Activated CD4-positive, alpha-beta memory T cell treated with anti-CD3 and anti-CD28 coated beads for 36 hours (primary cell): ENCODE measurements at regions not wholly inside any gene's neighbourhood (a gene's known extent, or its start where the extent isn't known, plus 50 kb on each side); places are given as distances from the start of the nearest gene placed in this dataset.

Experiments
- CTCF ChIA-PET: fragments of 350-600 bp; sonication (Branson Sonifier 250); formaldehyde crosslinking; loops from one replicate; lab custom pipeline; 2021; ENCODE audit warnings: antibody characterized with exemption, inconsistent platforms; lab: Charles Lee
- POLR2A ChIA-PET: fragments of 350-600 bp; sonication (Branson Sonifier 250); formaldehyde crosslinking; loops from one replicate; lab custom pipeline; 2021; ENCODE audit warnings: antibody characterized with exemption; lab: Charles Lee
- DNase-seq: peaks from one replicate; pipeline ENCODE4 v3.0.0-alpha.2; 2020
- H3K27ac Mint-ChIP-seq: one replicate; pipeline ENCODE4 v1.8.0; 2021; ENCODE audit warnings: mixed read lengths
- H3K27me3 Mint-ChIP-seq: one replicate; pipeline ENCODE4 v1.8.0; 2021; ENCODE audit warnings: mixed read lengths
- H3K36me3 Mint-ChIP-seq: one replicate; pipeline ENCODE4 v1.8.0; 2021; ENCODE audit warnings: mixed read lengths
- H3K4me1 Mint-ChIP-seq: one replicate; pipeline ENCODE4 v1.8.0; 2021; ENCODE audit warnings: low read depth, mixed read lengths
- H3K4me3 Mint-ChIP-seq: one replicate; pipeline ENCODE4 v1.8.0; 2021; ENCODE audit warnings: mild to moderate bottlenecking, mixed read lengths
- H3K9me3 Mint-ChIP-seq: one replicate; pipeline ENCODE4 v1.8.0; 2021; ENCODE audit warnings: mixed read lengths
- intact Hi-C: fragments of 100-400 bp; cut with micrococcal nuclease; formaldehyde crosslinking; loops from one replicate; pipeline ENCODE4 v1.15.1; 2023

GRCh38 chr1:199356561-199356960, 670.9 kb upstream of the NR5A2 start:
- no peak overlapping the region for H3K27ac Mint-ChIP-seq
- no peaks in the 10 kb centered on the region for H3K4me1 Mint-ChIP-seq
- peaks cover 8% of the 10 kb centered on the region for H3K27me3 Mint-ChIP-seq
- intact Hi-C loops: no loop called here
- POLR2A ChIA-PET: no interaction called here
- no peak for DNase-seq
- H3K9me3 Mint-ChIP-seq: no peaks in the 10 kb centered on the region
- CTCF ChIA-PET: no interaction called here
- no peak overlapping the region for H3K4me3 Mint-ChIP-seq
- no peaks in the 10 kb centered on the region for H3K36me3 Mint-ChIP-seq

GRCh38 chr1:199357599-199357998, 669.9 kb upstream of the NR5A2 start:
- intact Hi-C loops: no loop called here
- CTCF ChIA-PET: no interaction called here
- Mint-ChIP-seq H3K36me3 (no peaks in the 10 kb centered on the region), H3K4me1 (no peaks in the 10 kb centered on the region), H3K4me3 (no peak overlapping the region), H3K9me3 (no peaks in the 10 kb centered on the region), H3K27me3 (peaks cover 6% of the 10 kb centered on the region), H3K27ac (no peak overlapping the region)
- no peak for DNase-seq
- POLR2A ChIA-PET: no interaction called here

- H3K9me3 Mint-ChIP-seq: no peaks in the 10 kb centered on the region
- no peak overlapping the region for H3K4me3 Mint-ChIP-seq
- CTCF ChIA-PET: no interaction called here
- peaks cover 13% of the 10 kb centered on the region for H3K27me3 Mint-ChIP-seq
- no peaks in the 10 kb centered on the region for H3K4me1 Mint-ChIP-seq
- H3K36me3 Mint-ChIP-seq: no peaks in the 10 kb centered on the region
- intact Hi-C loops: no loop called here
- POLR2A ChIA-PET: no interaction called here
- DNase-seq: no peak
- H3K27ac Mint-ChIP-seq: no peak overlapping the region
These were observed 664.5 kb upstream of the NR5A2 start for GRCh38 chr1:199362996-199363395.

- ChIA-PET POLR2A (no interaction called here), CTCF (no interaction called here)
- Mint-ChIP-seq H3K27me3 (peaks cover 7% of the 10 kb centered on the region), H3K36me3 (no peaks in the 10 kb centered on the region), H3K4me1 (no peaks in the 10 kb centered on the region), H3K4me3 (no peak overlapping the region), H3K27ac (no peak overlapping the region), H3K9me3 (peaks cover 8% of the 10 kb centered on the region)
- DNase-seq: no peak
- intact Hi-C loops: no loop called here
These were observed 654.4 kb upstream of the NR5A2 start for GRCh38 chr1:199373139-199373538.

GRCh38 chr1:199377211-199377610, 650.3 kb upstream of the NR5A2 start:
- no peak overlapping the region for H3K4me3 Mint-ChIP-seq
- H3K9me3 Mint-ChIP-seq: peaks cover 3% of the 10 kb centered on the region
- no peak for DNase-seq
- intact Hi-C loops: no loop called here
- POLR2A ChIA-PET: no interaction called here
- H3K4me1 Mint-ChIP-seq: no peaks in the 10 kb centered on the region
- H3K27ac Mint-ChIP-seq: no peak overlapping the region
- no peaks in the 10 kb centered on the region for H3K36me3 Mint-ChIP-seq
- H3K27me3 Mint-ChIP-seq: no peaks in the 10 kb centered on the region
- CTCF ChIA-PET: no interaction called here

DNA sequence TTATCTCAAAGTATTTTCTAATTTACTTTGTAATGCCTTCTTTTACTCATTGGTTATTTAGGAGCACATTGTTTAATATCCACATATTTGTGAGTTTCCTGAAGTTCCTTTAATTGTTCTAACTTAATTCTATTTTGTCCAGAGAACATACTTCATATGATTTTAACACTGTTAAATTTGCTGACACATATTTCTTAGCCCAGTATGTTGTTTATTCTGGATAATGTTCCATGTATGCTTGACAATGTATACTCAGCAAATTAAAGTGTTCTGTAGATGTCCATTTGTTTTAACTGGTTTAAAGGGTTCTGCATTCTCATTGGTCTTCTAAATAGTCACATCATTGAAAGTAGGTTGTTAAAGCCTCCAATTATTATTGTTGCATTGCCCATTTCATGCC, 643.7 kb upstream of the NR5A2 start:
- no peak overlapping the region for H3K27ac Mint-ChIP-seq
- intact Hi-C loops: no loop called here
- POLR2A ChIA-PET: no interaction called here
- no peaks in the 10 kb centered on the region for H3K36me3 Mint-ChIP-seq
- H3K27me3 Mint-ChIP-seq: peaks cover 3% of the 10 kb centered on the region
- H3K4me1 Mint-ChIP-seq: no peaks in the 10 kb centered on the region
- no peaks in the 10 kb centered on the region for H3K9me3 Mint-ChIP-seq
- DNase-seq: no peak
- CTCF ChIA-PET: no interaction called here
- no peak overlapping the region for H3K4me3 Mint-ChIP-seq

DNA sequence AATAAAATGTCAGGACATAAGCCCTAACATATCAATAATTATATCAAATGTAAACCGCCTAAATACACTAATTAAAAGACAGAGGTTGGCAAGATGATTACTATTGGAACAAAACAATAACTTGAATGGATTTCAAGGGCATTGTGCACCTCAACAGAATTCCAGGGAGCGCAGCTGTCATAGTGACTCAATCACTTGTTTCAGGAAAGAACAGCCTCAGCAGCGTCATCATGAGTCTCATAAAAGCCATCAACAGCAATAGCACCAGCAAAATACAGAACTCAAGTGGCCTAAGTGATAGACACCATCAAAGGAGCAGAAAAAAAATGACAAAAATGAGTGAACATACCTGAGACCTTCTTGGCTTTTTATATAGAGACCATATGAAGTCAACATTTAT, 632.7 kb upstream of the NR5A2 start:
- no peaks in the 10 kb centered on the region for H3K36me3 Mint-ChIP-seq
- H3K9me3 Mint-ChIP-seq: no peaks in the 10 kb centered on the region
- H3K27ac Mint-ChIP-seq: no peak overlapping the region
- no peak overlapping the region for H3K4me3 Mint-ChIP-seq
- no peak for DNase-seq
- intact Hi-C loops: no loop called here
- H3K4me1 Mint-ChIP-seq: no peaks in the 10 kb centered on the region
- ChIA-PET POLR2A (no interaction called here), CTCF (no interaction called here)
- peaks cover 5% of the 10 kb centered on the region for H3K27me3 Mint-ChIP-seq

GRCh38 chr1:199396456-199396855, 631.1 kb upstream of the NR5A2 start:
- no peaks in the 10 kb centered on the region for H3K4me1 Mint-ChIP-seq
- H3K27ac Mint-ChIP-seq: no peak overlapping the region
- no peaks in the 10 kb centered on the region for H3K9me3 Mint-ChIP-seq
- ChIA-PET POLR2A (no interaction called here), CTCF (no interaction called here)
- H3K27me3 Mint-ChIP-seq: peaks cover 4% of the 10 kb centered on the region
- no peaks in the 10 kb centered on the region for H3K36me3 Mint-ChIP-seq
- intact Hi-C loops: no loop called here
- DNase-seq: no peak
- H3K4me3 Mint-ChIP-seq: no peak overlapping the region

- DNase-seq: no peak
- Mint-ChIP-seq H3K36me3 (no peaks in the 10 kb centered on the region), H3K27ac (no peak overlapping the region), H3K4me1 (no peaks in the 10 kb centered on the region), H3K27me3 (peaks cover 9% of the 10 kb centered on the region), H3K9me3 (no peaks in the 10 kb centered on the region), H3K4me3 (no peak overlapping the region)
- ChIA-PET POLR2A (no interaction called here), CTCF (interaction anchor here (0.5 kb wide), 1 partner anchor 162 kb away, joined by 3 read pairs; no protein-coding TSS in a partner anchor)
- intact Hi-C loops: no loop called here
These were observed 627.4 kb upstream of the NR5A2 start for GRCh38 chr1:199399996-199400724.

DNA sequence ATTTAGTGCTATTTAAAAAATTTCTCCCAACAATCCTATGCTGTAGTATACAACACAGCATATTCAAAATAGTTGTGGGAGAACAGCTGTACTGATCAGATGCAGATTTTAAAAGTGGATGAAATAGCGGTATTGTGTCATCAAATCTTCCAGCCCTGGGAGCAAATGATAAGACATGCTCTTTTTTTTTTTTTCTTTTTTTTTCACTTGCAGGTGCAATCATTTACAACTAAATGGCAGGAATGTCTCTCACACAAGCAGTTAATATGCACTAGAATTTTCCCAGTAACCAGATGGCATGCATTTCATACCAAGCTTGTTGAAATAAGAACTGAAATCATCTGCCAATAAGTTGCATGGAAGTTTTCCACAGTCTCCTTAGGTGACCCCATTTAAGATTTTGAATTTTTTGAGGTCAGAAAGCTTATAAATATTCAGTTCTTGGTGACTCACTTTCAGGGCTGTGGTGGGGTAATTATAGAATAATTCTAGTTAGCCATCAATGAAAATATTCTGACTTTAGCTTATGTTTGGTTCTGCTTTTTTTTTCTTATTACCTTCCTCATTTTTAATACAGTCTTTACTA, 623.9 kb upstream of the NR5A2 start:
- ChIA-PET CTCF (no interaction called here), POLR2A (no interaction called here)
- Mint-ChIP-seq H3K36me3 (no peaks in the 10 kb centered on the region), H3K27me3 (peaks cover 12% of the 10 kb centered on the region), H3K4me3 (no peak overlapping the region), H3K4me1 (no peaks in the 10 kb centered on the region), H3K9me3 (no peaks in the 10 kb centered on the region), H3K27ac (no peak overlapping the region)
- DNase-seq: no peak
- intact Hi-C loops: no loop called here

- no peak overlapping the region for H3K27ac Mint-ChIP-seq
- no peak for DNase-seq
- H3K9me3 Mint-ChIP-seq: no peaks in the 10 kb centered on the region
- intact Hi-C loops: no loop called here
- no peaks in the 10 kb centered on the region for H3K36me3 Mint-ChIP-seq
- H3K4me3 Mint-ChIP-seq: no peak overlapping the region
- no peaks in the 10 kb centered on the region for H3K4me1 Mint-ChIP-seq
- POLR2A ChIA-PET: no interaction called here
- CTCF ChIA-PET: no interaction called here
- peaks cover 12% of the 10 kb centered on the region for H3K27me3 Mint-ChIP-seq
These were observed 623.3 kb upstream of the NR5A2 start for GRCh38 chr1:199404191-199404590.

DNA sequence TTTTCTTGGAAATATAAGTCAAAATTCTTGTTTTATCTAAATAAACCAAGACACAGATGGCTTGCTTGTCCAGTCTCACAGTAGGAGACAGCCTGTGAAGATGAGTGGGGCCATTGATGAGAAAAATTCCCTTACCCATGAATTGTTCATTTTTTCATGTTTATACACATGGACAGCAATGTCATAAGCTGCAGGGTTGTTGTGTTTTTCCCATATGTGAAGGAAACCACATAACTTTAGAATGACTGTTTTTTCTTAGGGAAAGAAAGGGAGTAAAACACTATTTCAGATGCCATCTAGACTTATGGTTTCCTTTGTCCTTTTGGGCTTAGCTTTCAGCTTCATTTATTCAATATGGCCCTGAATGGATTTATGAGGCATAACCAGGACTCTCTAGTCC, 622.5 kb upstream of the NR5A2 start:
- H3K4me3 Mint-ChIP-seq: no peak overlapping the region
- H3K27ac Mint-ChIP-seq: no peak overlapping the region
- POLR2A ChIA-PET: no interaction called here
- intact Hi-C loops: no loop called here
- H3K4me1 Mint-ChIP-seq: no peaks in the 10 kb centered on the region
- CTCF ChIA-PET: no interaction called here
- no peaks in the 10 kb centered on the region for H3K9me3 Mint-ChIP-seq
- peaks cover 10% of the 10 kb centered on the region for H3K27me3 Mint-ChIP-seq
- no peaks in the 10 kb centered on the region for H3K36me3 Mint-ChIP-seq
- DNase-seq: no peak

GRCh38 chr1:199405634-199406196, 621.8 kb upstream of the NR5A2 start:
- Mint-ChIP-seq H3K4me1 (no peaks in the 10 kb centered on the region), H3K9me3 (no peaks in the 10 kb centered on the region), H3K4me3 (no peak overlapping the region), H3K27me3 (peaks cover 14% of the 10 kb centered on the region), H3K36me3 (no peaks in the 10 kb centered on the region), H3K27ac (no peak overlapping the region)
- intact Hi-C loops: no loop called here
- no peak for DNase-seq
- POLR2A ChIA-PET: no interaction called here
- CTCF ChIA-PET: no interaction called here
